Panc1 (cell line): ENCODE measurements at regions not wholly inside any gene's neighbourhood (a gene's known extent, or its start where the extent isn't known, plus 50 kb on each side); places are given as distances from the start of the nearest gene placed in this dataset.

Experiments
- ATAC-seq: fragments of 200-7000 bp; cut with Tn5 transposase; 2 replicates; pipeline ENCODE4 v1.9.1; 2020; ENCODE audit warnings: mild to moderate bottlenecking, moderate library complexity
- BruUV-seq: library from RNA; stranded (reverse); fragments of 400-500 nt; replicated peaks from 2 replicates; lab custom pipeline; 2021; lab: Mats Ljungman, UMichigan
- CTCF ChIA-PET: fragments of 300-600 bp; sonication (Branson Sonifier 250); formaldehyde crosslinking; loops from one replicate; lab custom pipeline; 2022; ENCODE audit warnings: antibody characterized with exemption; lab: Charles Lee
- POLR2A ChIA-PET: fragments of 300-600 bp; sonication (Branson Sonifier 250); formaldehyde crosslinking; loops from one replicate; lab custom pipeline; 2022; ENCODE audit warnings: antibody characterized with exemption; lab: Charles Lee
- DNase-seq: peaks from one replicate; pipeline ENCODE4 v3.0.0-alpha.2; 2010; ENCODE audit warnings: low read depth, low spot score
- H3K27ac ChIP-seq: 2 replicates; pipeline ENCODE4 v1.5.1; 2011; ENCODE audit warnings: mild to moderate bottlenecking, low read length, inconsistent platforms
- H3K27me3 ChIP-seq: fragments of 200-500 bp; sonication (Bioruptor generic); 2 replicates; pipeline ENCODE4 v1.6.0; 2014; ENCODE audit warnings: low read length, inconsistent platforms; ENCODE audit not compliant: control insufficient read depth, insufficient read depth
- H3K36me3 ChIP-seq: fragments of 200-500 bp; sonication (Bioruptor generic); 2 replicates; pipeline ENCODE4 v1.5.1; 2014; ENCODE audit warnings: inconsistent platforms, mild to moderate bottlenecking, low read length, moderate library complexity; ENCODE audit not compliant: control insufficient read depth, insufficient read depth
- H3K4me1 ChIP-seq: 2 replicates; pipeline ENCODE4 v1.5.1; 2011; ENCODE audit warnings: inconsistent platforms, mild to moderate bottlenecking, low read length, moderate library complexity; ENCODE audit not compliant: control insufficient read depth, insufficient read depth
- H3K4me3 ChIP-seq, 2 experiments: 2 replicates each; pipeline ENCODE4 v1.5.1; 2011 to 2012; ENCODE audit warnings: low read depth in 2 of 2, low read length in 2 of 2, mild to moderate bottlenecking in 2 of 2, inconsistent platforms in 1 of 2, moderate library complexity in 1 of 2
- H3K9me3 ChIP-seq: fragments of 200-500 bp; sonication (Bioruptor generic); 2 replicates; pipeline ENCODE4 v1.5.1; 2014; ENCODE audit warnings: low read depth, mild to moderate bottlenecking, inconsistent platforms, low read length, moderate library complexity; ENCODE audit not compliant: control insufficient read depth, insufficient read depth
- POLR2AphosphoS5 ChIP-seq: IDR thresholded peaks from 2 replicates; pipeline ENCODE4 v1.6.1; 2012; ENCODE audit warnings: mild to moderate bottlenecking, low read depth, low read length, moderate library complexity
- REST ChIP-seq, 2 experiments: IDR thresholded peaks; 2 replicates each; pipeline ENCODE4 v1.6.1; 2011 to 2012; ENCODE audit warnings: low read depth in 2 of 2, control low read depth in 1 of 2, low read length in 1 of 2, mild to moderate bottlenecking in 1 of 2, moderate library complexity in 1 of 2; ENCODE audit not compliant: insufficient read depth in 1 of 2
- SIN3A ChIP-seq: IDR thresholded peaks from 2 replicates; pipeline ENCODE4 v1.6.1; 2012; ENCODE audit warnings: low read depth, mild to moderate bottlenecking, low read length, moderate library complexity, borderline replicate concordance; ENCODE audit not compliant: insufficient read depth
- TCF7L2 ChIP-seq: IDR thresholded peaks from 2 replicates; pipeline ENCODE4 v1.6.1; 2011; ENCODE audit warnings: mild to moderate bottlenecking, low read depth, low read length, inconsistent platforms
- in situ Hi-C: cut with HindIII; loops from 2 replicates; pipeline ENCODE4 v1.10.0; 2016; ENCODE audit warnings: low sequenced_read_pairs, low pct_unique_long_range_greater_than_20kb
- intact Hi-C: fragments of 100-400 bp; cut with micrococcal nuclease; formaldehyde crosslinking; loops from one replicate; pipeline ENCODE4 v1.10.0; 2022; ENCODE audit not compliant: unreplicated experiment
- TF ChIP-seq, protein P1 (sequence below): fragments of 450-650 bp; IDR thresholded peaks from 2 replicates; pipeline ENCODE4 v1.5.1; 2017; ENCODE audit warnings: mild to moderate bottlenecking

- ChIA-PET POLR2A (no interaction called here), CTCF (no interaction called here)
- TF ChIP-seq, protein P1, sequence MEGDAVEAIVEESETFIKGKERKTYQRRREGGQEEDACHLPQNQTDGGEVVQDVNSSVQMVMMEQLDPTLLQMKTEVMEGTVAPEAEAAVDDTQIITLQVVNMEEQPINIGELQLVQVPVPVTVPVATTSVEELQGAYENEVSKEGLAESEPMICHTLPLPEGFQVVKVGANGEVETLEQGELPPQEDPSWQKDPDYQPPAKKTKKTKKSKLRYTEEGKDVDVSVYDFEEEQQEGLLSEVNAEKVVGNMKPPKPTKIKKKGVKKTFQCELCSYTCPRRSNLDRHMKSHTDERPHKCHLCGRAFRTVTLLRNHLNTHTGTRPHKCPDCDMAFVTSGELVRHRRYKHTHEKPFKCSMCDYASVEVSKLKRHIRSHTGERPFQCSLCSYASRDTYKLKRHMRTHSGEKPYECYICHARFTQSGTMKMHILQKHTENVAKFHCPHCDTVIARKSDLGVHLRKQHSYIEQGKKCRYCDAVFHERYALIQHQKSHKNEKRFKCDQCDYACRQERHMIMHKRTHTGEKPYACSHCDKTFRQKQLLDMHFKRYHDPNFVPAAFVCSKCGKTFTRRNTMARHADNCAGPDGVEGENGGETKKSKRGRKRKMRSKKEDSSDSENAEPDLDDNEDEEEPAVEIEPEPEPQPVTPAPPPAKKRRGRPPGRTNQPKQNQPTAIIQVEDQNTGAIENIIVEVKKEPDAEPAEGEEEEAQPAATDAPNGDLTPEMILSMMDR: no peak
- TF ChIP-seq TCF7L2: no peak
- ATAC-seq: no peak
- DNase-seq: no peak
- H3K27ac ChIP-seq: no peak overlapping the region
- no peaks in the 10 kb centered on the region for H3K4me1 ChIP-seq
- intact Hi-C loops: no loop called here
- H3K36me3 ChIP-seq: no peaks in the 10 kb centered on the region
- no peaks in the 10 kb centered on the region; the same call in 1 of the 2 replicates for H3K27me3 ChIP-seq
- no peak overlapping the region for H3K4me3 ChIP-seq
- no TSS peak for BruUV-seq
- no peaks in the 10 kb centered on the region for H3K9me3 ChIP-seq
- in situ Hi-C loops: no loop called here
These were observed 577.6 kb downstream of the MATN1 start for GRCh38 chr1:30145723-30146303.

DNA sequence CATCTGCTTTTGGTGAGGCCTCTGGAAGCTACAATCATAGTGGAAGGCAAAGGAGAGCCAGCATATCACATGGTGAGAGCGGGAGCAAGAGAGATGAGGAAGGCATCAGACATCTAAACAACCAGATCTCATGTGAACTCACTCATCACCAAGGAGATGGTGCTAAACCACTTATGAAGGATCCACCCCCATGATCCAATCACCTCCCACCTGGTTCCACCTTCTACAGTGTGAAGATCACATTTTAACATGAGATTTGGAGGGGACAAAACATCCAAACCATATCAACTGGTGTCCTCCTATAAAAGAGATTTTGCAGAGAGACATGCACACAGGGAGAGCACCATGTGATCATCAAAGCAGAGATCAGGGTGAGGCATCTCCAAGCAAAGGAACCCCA is 578.6 kb downstream of the MATN1 start:
- CTCF ChIA-PET: no interaction called here

More for the DNA sequence above, 578.6 kb downstream of the MATN1 start:
- Histone ChIP-seq H3K9me3 (no peaks in the 10 kb centered on the region), H3K27ac (no peak overlapping the region), H3K4me3 (no peak overlapping the region), H3K4me1 (no peaks in the 10 kb centered on the region), H3K36me3 (no peaks in the 10 kb centered on the region), H3K27me3 (no peaks in the 10 kb centered on the region; the same call in 1 of the 2 replicates)
- no peak for DNase-seq
- intact Hi-C loops: no loop called here
- TF ChIP-seq TCF7L2: no peak
- TF ChIP-seq, protein P1: no peak
- TF ChIP-seq REST (IDR thresholded peaks at IDR 0.05; ENCODE audit: insufficient read depth in 1 of 2, low read depth in 2 of 2, low read length in 1 of 2): no peak
- TF ChIP-seq SIN3A: no peak
- no peak for TF ChIP-seq POLR2AphosphoS5
- in situ Hi-C loops: no loop called here
- no peak for ATAC-seq
- BruUV-seq: no TSS peak
- POLR2A ChIA-PET: no interaction called here
